HL-60 (cell line): ENCODE measurements at regions not wholly inside any gene's neighbourhood (a gene's known extent, or its start where the extent isn't known, plus 50 kb on each side); places are given as distances from the start of the nearest gene placed in this dataset.

Experiments used
- POLR2AphosphoS5 ChIP-seq: IDR thresholded peaks from 2 replicates; pipeline ENCODE4 v1.6.1; 2012; ENCODE audit warnings: low read depth
- TF ChIP-seq, protein P1 (sequence below): IDR thresholded peaks from one replicate; pipeline ENCODE4 v1.5.1; 2011; ENCODE audit warnings: low read length, control low read depth, inconsistent platforms; ENCODE audit not compliant: insufficient read depth
- TF ChIP-seq, protein P2 (sequence below): IDR thresholded peaks from 2 replicates; pipeline ENCODE4 v1.6.1; 2012; ENCODE audit warnings: low read depth; ENCODE audit not compliant: insufficient replicate concordance

DNA sequence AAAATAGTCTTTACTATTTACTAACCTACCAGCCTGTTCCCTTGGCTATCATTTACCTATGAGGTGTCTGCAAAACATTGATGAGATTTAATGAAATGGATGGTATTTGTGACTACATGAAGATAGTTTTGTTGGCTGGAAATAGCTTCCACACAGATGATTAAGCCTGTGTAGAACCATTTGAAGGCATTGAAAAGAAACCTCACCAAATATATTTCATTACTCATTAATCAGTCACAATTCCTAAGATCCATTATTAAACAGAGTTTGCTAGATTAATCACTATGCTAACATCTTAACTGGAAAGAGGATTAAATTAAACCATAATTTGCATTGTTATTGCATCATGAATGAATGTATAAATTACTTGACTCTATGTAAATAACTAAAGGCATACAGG lies 560.3 kb downstream of the BMP2 start:
- TF ChIP-seq, protein P1, sequence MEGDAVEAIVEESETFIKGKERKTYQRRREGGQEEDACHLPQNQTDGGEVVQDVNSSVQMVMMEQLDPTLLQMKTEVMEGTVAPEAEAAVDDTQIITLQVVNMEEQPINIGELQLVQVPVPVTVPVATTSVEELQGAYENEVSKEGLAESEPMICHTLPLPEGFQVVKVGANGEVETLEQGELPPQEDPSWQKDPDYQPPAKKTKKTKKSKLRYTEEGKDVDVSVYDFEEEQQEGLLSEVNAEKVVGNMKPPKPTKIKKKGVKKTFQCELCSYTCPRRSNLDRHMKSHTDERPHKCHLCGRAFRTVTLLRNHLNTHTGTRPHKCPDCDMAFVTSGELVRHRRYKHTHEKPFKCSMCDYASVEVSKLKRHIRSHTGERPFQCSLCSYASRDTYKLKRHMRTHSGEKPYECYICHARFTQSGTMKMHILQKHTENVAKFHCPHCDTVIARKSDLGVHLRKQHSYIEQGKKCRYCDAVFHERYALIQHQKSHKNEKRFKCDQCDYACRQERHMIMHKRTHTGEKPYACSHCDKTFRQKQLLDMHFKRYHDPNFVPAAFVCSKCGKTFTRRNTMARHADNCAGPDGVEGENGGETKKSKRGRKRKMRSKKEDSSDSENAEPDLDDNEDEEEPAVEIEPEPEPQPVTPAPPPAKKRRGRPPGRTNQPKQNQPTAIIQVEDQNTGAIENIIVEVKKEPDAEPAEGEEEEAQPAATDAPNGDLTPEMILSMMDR: no peak
- TF ChIP-seq, protein P2, sequence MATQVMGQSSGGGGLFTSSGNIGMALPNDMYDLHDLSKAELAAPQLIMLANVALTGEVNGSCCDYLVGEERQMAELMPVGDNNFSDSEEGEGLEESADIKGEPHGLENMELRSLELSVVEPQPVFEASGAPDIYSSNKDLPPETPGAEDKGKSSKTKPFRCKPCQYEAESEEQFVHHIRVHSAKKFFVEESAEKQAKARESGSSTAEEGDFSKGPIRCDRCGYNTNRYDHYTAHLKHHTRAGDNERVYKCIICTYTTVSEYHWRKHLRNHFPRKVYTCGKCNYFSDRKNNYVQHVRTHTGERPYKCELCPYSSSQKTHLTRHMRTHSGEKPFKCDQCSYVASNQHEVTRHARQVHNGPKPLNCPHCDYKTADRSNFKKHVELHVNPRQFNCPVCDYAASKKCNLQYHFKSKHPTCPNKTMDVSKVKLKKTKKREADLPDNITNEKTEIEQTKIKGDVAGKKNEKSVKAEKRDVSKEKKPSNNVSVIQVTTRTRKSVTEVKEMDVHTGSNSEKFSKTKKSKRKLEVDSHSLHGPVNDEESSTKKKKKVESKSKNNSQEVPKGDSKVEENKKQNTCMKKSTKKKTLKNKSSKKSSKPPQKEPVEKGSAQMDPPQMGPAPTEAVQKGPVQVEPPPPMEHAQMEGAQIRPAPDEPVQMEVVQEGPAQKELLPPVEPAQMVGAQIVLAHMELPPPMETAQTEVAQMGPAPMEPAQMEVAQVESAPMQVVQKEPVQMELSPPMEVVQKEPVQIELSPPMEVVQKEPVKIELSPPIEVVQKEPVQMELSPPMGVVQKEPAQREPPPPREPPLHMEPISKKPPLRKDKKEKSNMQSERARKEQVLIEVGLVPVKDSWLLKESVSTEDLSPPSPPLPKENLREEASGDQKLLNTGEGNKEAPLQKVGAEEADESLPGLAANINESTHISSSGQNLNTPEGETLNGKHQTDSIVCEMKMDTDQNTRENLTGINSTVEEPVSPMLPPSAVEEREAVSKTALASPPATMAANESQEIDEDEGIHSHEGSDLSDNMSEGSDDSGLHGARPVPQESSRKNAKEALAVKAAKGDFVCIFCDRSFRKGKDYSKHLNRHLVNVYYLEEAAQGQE: no peak
- TF ChIP-seq POLR2AphosphoS5: no peak
